Activated naive CD4-positive, alpha-beta T cell treated with anti-CD3 and anti-CD28 coated beads, Interleukin-2, amount 50 U/mL, for 24 hours (primary cell): ENCODE measurements at regions not wholly inside any gene's neighbourhood (a gene's known extent, or its start where the extent isn't known, plus 50 kb on each side); places are given as distances from the start of the nearest gene placed in this dataset.
"Not testable (repeated sequence)": the region's sequence is repeated elsewhere in the genome, so short reads cannot be mapped to it uniquely, and the experiment has no call there.

Experiments
- H3K27ac Mint-ChIP-seq: one replicate; pipeline ENCODE4 v1.8.0; 2021; ENCODE audit warnings: mild to moderate bottlenecking, mixed read lengths
- H3K27me3 Mint-ChIP-seq: one replicate; pipeline ENCODE4 v1.8.0; 2021; ENCODE audit warnings: mixed read lengths
- H3K36me3 Mint-ChIP-seq: one replicate; pipeline ENCODE4 v1.8.0; 2021; ENCODE audit warnings: mixed read lengths
- H3K4me1 Mint-ChIP-seq: one replicate; pipeline ENCODE4 v1.8.0; 2021; ENCODE audit warnings: mixed read lengths
- H3K4me3 Mint-ChIP-seq: one replicate; pipeline ENCODE4 v1.8.0; 2021; ENCODE audit warnings: mild to moderate bottlenecking, mixed read lengths
- H3K9me3 Mint-ChIP-seq: one replicate; pipeline ENCODE4 v1.8.0; 2021; ENCODE audit warnings: mixed read lengths

DNA sequence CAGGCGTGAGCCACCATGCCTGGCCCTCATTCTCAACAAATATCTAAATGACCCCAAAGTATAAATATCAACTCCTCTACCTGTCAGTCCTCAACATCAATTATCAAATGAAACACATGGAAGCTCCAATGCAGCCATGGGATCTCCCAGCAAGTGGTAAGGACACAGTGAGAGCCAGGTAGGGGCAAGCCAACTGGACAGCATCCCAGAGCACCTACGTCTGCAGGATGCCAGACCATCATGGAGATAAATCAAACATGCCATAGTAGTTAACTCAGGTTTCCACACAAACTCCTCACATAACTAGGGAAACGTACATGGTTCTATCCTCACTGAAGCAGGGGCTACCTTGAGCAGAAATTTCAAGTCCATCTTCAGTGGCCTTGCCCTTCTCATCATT lies 159.9 kb upstream of the MED14 start:
- Mint-ChIP-seq H3K4me1 (no peaks in the 10 kb centered on the region), H3K4me3 (no peak overlapping the region), H3K27me3 (no peaks in the 10 kb centered on the region), H3K9me3 (no peaks in the 10 kb centered on the region), H3K36me3 (no peaks in the 10 kb centered on the region), H3K27ac (no peak overlapping the region)

DNA sequence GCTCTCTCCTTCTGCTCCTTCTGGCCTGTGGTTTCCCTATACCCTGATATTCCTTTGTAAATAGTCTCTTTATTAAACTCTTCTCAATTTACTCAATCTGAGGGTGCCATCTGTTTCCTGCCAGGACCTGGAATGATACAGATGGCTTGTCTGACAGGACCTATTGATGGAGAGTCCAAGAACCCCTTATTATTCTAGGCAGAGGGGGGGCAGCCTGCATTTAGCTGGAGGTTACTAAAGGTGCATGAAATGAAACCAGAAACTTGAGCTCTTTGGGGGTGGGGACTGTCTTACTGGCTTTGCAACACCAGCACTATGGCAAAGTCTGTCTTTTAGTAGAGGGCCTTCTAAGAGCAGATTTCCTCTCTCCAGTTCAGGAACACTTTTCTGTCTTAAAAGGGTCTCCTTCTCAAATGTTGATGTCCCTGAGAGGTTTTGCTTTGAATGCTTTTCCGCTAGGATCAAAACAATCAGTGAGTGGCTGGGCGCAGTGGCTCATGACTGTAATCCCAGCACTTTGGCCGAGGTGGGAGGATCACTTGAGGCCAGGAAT lies 162.5 kb upstream of the MED14 start:
- Mint-ChIP-seq H3K27ac (no peak overlapping the region), H3K27me3 (no peaks in the 10 kb centered on the region), H3K9me3 (no peaks in the 10 kb centered on the region), H3K36me3 (no peaks in the 10 kb centered on the region), H3K4me1 (no peaks in the 10 kb centered on the region), H3K4me3 (no peak overlapping the region)

DNA sequence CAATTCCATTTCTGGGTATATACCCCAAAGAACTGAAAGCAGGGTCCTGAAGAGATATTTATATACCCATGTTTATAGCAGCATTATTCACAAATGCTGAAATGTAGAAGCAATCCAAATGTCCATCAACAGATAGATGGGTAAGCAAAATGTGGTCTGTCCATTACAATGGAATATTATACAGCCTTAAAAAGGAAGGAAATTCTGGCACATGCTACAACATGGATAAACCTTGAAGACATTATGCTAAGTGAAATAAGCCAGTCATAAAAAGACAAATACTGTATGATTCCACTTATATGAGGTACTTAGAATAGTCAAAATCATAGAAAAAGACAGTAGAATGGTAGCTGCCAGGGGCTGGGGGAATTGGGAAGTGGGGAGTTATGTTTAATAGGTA lies 169.4 kb upstream of the MED14 start:
- H3K4me3 Mint-ChIP-seq, H3K27me3 Mint-ChIP-seq, H3K27ac Mint-ChIP-seq, H3K36me3 Mint-ChIP-seq, H3K9me3 Mint-ChIP-seq, H3K4me1 Mint-ChIP-seq: not testable (repeated sequence)

DNA sequence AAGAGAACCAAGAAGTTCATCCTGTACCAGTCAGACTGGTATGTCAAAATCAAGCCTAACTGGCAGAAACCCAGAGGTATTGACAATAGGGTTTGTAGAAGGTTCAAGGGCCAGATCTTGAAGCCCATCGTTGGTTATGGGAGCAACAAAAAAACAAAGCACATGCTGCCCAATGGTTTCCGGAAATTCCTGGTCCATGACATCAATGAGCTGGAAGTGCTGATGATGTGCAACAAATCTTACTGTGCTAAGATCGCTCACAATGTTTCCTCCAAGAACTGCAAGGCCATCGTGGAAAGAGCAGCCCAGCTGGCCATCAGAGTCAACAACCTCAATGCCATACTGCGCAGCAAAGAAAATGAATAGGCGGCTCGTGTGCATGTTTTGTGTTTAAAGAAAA lies 172.7 kb upstream of the MED14 start:
- H3K36me3 Mint-ChIP-seq = no peaks in the 10 kb centered on the region
- H3K4me1 Mint-ChIP-seq = no peaks in the 10 kb centered on the region
- no peaks in the 10 kb centered on the region for H3K27me3 Mint-ChIP-seq
- H3K9me3 Mint-ChIP-seq = no peaks in the 10 kb centered on the region
- H3K4me3 Mint-ChIP-seq = no peak overlapping the region
- no peak overlapping the region for H3K27ac Mint-ChIP-seq

DNA sequence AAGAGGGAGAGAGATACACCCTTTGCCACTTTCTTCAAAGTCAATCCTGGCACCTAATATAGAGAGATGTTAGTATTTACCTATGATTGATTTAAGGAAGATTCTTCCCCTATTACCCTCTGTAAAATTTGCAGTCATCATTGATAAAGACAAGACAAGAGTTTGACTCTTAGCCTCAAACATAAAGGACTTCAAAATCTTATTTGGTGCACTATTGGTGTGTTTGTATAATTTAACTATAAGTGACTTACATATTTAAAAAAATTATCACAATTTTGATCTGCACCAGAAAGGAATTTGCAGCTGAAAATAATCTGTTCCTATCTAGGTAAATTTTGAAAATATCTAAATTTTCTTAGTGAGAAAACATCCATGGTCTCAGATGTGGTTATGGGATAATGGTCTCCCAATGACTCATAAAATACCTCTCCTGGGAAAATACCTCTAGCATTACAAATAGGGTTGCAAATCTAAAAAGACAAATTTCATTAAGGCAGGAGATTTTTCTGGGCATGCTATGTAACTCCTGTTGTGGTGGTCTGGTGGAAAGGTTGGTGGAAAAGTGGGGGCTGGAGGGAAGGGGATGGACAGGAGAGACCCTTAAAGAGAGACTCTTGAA lies 173.6 kb upstream of the MED14 start:
- H3K4me1 Mint-ChIP-seq = no peaks in the 10 kb centered on the region
- H3K36me3 Mint-ChIP-seq = no peaks in the 10 kb centered on the region
- H3K27me3 Mint-ChIP-seq = no peaks in the 10 kb centered on the region
- no peaks in the 10 kb centered on the region for H3K9me3 Mint-ChIP-seq
- no peak overlapping the region for H3K27ac Mint-ChIP-seq
- H3K4me3 Mint-ChIP-seq = no peak overlapping the region

DNA sequence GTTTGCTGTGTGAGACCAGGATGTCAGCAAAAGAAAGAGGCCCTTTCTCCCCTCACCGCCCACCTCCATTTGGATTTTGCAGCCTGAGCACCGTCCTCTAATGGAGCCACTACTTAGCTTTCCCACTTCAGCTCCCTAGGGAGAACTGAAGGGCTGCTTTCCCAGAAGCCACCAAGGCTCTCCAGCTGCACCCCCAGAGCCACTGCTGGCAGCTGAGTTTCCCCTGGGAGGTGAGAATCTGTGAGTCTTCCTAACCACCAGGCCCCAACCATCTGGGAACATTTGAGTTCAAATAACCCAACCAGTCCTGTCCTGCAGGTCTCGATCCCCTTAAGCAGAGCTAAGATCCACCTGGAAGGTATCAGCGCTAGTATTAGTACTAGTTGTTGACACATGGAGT lies 173.1 kb upstream of the USP9X start:
- Mint-ChIP-seq H3K27ac (no peak overlapping the region), H3K36me3 (no peaks in the 10 kb centered on the region), H3K9me3 (no peaks in the 10 kb centered on the region), H3K4me1 (no peaks in the 10 kb centered on the region), H3K4me3 (no peak overlapping the region), H3K27me3 (no peaks in the 10 kb centered on the region)

DNA sequence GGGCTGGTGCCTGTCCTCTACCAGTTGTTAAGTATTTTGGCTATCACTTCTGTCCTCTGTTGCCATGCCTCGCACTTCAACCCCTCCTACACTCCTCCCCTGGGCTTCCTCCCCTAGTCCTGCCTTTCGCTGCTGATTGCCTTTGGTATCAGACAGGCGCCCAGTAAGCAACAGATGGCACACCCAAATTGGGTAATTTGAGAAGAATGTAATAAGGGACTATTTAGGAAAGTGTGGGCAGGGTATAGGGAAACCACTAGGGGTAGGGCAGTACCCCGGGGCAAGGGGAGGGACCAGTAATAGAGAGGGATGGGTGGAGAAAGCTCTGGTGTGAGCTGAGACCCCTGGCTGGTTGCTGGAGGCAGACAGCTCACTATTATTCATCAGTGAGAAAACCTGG lies 172.7 kb upstream of the USP9X start:
- Mint-ChIP-seq H3K27ac (peak overlapping the region; percentile 38), H3K27me3 (no peaks in the 10 kb centered on the region), H3K9me3 (no peaks in the 10 kb centered on the region), H3K4me3 (no peak overlapping the region), H3K4me1 (no peaks in the 10 kb centered on the region), H3K36me3 (no peaks in the 10 kb centered on the region)

DNA sequence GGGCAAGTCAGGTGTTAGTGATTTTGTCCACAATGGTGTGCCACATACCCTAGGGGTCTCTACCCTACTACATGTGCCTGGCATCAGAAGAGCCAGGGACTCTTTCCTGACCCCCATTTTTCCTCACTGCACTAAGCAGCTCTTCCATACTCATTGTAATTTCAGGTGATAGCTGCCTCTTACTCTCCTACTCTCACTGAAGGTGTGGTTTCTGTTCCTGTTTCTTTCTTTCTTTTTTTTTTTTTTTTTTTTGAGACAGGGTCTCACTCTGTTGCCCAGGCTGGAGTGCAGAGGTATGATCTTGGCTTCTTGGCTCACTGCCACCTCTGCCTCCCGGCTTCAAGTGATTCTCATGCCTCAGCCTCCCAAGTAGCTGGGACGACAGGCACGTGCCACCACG lies 164.9 kb upstream of the USP9X start:
- H3K9me3 Mint-ChIP-seq = no peaks in the 10 kb centered on the region
- no peaks in the 10 kb centered on the region for H3K4me1 Mint-ChIP-seq
- no peaks in the 10 kb centered on the region for H3K27me3 Mint-ChIP-seq
- no peaks in the 10 kb centered on the region for H3K36me3 Mint-ChIP-seq
- H3K4me3 Mint-ChIP-seq = no peak overlapping the region
- H3K27ac Mint-ChIP-seq = no peak overlapping the region

DNA sequence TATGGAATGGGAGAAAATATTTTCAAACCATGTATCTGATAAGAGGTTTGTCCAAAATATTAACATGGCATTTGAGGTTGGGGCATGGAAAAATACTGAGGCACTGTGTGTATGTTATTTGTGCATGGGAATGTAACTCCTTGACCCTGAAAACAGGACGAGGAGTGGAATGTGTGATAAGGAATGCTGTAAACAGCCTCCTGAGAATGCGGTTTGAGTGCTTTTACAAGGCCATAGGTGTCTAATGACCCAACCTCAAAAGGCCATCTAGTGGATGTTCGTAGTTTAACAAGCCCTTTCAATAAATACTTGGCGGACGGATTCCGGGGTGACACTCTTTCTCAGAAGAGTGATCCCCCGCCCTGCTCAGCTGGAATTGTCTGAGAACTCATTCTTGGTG lies 162.9 kb upstream of the USP9X start:
- Mint-ChIP-seq H3K36me3 (no peaks in the 10 kb centered on the region), H3K4me3 (no peak overlapping the region), H3K27me3 (no peaks in the 10 kb centered on the region), H3K9me3 (no peaks in the 10 kb centered on the region), H3K27ac (no peak overlapping the region), H3K4me1 (no peaks in the 10 kb centered on the region)

DNA sequence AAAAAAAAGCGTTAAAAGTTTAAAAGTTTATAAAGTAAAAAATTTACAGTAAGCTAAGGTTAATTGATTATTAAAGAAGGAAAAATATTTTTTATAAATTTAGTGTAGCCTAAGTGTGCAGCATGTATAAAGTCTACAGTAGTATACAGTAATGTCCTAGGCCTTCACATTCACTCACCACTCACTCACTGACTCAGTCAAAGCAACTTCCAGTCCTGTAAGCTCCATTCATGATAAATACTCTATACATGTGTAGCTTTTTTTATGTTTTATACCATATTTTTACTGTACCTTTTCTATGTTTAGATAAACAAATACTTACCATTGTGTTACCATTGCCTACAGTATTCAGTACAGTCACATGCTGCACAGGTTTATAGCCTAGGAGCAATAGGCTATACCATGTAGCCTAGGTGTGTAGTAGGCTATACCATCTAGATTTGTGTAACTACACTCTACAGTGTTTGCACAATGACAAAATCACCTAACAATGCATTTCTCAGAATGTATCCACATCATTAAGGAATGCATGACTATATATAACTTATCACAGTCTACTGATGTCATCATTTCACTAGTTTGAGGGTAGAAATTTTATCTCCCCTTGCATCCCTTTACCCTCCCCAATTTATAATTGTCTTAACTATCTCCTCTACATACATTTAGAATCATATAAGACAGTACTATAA lies 158.4 kb upstream of the USP9X start:
- H3K27me3 Mint-ChIP-seq, H3K36me3 Mint-ChIP-seq, H3K9me3 Mint-ChIP-seq, H3K27ac Mint-ChIP-seq, H3K4me3 Mint-ChIP-seq, H3K4me1 Mint-ChIP-seq: not testable (repeated sequence)

DNA sequence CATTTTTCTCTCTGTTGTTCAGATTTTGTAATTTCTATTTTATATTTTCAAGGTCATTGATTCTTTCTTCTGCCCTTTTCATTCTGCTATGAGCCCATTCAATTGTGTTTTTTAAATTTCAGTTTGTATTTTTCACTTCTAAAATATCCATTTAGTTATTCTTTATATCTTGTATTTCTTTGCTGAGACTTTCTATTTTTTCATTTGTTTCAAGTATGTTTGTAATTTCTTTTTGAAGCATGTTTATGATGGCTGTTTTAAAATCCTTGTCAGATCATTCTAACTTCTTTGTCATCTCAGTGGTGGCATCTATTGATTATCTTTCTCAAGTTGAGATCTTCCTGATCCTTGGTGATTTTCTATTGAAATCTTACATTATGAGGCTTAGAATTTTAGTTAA lies 157.2 kb upstream of the USP9X start:
- peaks cover 11% of the 10 kb centered on the region for H3K4me1 Mint-ChIP-seq
- no peak overlapping the region for H3K4me3 Mint-ChIP-seq
- H3K27ac Mint-ChIP-seq = no peak overlapping the region

DNA sequence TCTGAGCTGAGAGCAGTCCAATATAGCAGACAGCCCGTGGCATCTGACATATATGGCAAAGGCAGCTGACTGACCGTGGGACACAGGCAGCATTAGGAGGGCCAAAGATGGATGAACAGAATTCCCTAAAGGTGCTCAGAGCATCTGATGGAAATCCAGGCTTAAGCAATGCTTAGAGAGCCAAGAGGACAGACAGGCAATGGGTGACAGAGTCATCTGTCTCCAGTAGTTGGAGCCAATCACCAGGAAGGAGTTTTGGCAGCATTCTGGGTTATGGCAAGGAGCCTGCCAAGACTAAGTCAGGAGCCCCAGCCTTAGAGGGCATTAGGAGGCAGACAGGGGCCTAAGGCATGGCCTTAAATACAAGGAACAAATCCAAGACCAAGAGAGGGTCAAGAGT lies 153.3 kb upstream of the USP9X start:
- peaks cover 5% of the 10 kb centered on the region for H3K36me3 Mint-ChIP-seq

More for the DNA sequence above, 157.2 kb upstream of the USP9X start:
- no peaks in the 10 kb centered on the region for H3K9me3 Mint-ChIP-seq
- peaks cover 5% of the 10 kb centered on the region for H3K36me3 Mint-ChIP-seq
- H3K27me3 Mint-ChIP-seq = no peaks in the 10 kb centered on the region

DNA sequence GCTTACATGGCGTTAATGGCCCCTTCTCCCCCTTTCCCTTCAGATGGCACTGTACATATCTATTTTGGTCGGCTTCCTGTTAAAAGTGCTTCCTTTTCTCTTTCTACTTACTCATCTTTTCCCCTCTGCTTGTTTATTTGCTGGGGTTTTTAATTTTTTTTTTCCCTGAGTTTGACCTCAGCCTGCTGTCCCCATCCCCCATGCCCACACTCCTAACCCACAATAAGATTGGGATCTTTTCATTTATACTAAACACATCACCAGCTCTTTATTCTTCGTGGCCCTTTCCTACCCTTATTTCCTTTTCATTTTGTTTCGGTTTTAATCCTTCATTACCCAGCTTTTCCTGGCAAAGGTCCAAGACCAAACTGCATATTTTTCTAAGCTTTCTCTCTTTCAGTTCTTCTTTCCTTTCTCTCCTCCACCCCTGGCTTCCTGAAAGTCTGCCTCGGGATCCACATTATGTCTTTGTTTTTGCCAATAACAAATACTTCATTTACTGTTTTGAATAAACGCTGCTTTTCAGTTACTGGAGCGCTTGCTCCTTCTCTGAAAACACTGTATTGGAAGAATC lies 152.0 kb upstream of the USP9X start:
- peak overlapping the region; percentile 98 for H3K27ac Mint-ChIP-seq
- H3K27me3 Mint-ChIP-seq = no peaks in the 10 kb centered on the region
- H3K4me3 Mint-ChIP-seq = peak overlapping the region; percentile 88
- H3K36me3 Mint-ChIP-seq = no peaks in the 10 kb centered on the region
- H3K9me3 Mint-ChIP-seq = no peaks in the 10 kb centered on the region
- peaks cover 21% of the 10 kb centered on the region for H3K4me1 Mint-ChIP-seq

More for the DNA sequence above, 153.3 kb upstream of the USP9X start:
- no peaks in the 10 kb centered on the region for H3K27me3 Mint-ChIP-seq
- peak overlapping the region; percentile 91 for H3K27ac Mint-ChIP-seq
- H3K9me3 Mint-ChIP-seq = no peaks in the 10 kb centered on the region
- peaks cover 21% of the 10 kb centered on the region for H3K4me1 Mint-ChIP-seq
- H3K4me3 Mint-ChIP-seq = peak overlapping the region; percentile 58

DNA sequence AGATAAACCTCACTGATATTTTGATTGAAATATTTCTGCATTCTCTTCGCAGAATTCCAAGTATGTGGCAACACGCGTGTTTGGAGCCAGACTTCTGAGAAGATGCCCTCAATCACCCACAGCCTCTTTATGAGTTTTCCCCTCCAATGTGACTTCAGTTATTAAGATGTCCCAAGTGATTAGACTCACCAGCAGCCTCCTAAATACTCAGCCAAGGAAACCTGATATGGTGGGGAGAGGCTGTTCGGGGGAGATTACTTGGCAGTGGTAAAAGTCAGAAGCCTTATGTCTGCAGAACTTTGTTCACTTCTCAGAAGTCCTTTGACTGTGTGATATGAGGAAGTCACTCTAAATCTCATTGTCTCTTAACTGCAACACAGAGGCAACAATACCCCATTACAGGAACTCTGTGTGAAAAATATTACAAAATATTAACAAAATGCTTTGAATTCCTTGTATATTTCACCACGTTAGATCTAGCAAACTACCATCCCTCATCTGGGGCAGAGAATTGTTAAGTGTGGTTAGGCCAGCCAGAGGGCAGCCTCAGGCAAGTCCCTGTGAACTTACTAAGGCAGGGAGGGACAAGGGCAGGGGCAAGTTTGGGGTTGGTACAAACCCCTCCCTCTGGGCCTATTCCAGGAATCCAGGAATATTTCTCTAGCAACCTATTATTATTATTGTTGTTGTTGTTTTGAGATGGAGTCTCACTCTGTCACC lies 151.4 kb upstream of the USP9X start:
- Mint-ChIP-seq H3K4me3 (peak overlapping the region; percentile 88), H3K27ac (peak overlapping the region; percentile 98), H3K27me3 (no peaks in the 10 kb centered on the region), H3K4me1 (peaks cover 21% of the 10 kb centered on the region), H3K9me3 (no peaks in the 10 kb centered on the region), H3K36me3 (no peaks in the 10 kb centered on the region)

DNA sequence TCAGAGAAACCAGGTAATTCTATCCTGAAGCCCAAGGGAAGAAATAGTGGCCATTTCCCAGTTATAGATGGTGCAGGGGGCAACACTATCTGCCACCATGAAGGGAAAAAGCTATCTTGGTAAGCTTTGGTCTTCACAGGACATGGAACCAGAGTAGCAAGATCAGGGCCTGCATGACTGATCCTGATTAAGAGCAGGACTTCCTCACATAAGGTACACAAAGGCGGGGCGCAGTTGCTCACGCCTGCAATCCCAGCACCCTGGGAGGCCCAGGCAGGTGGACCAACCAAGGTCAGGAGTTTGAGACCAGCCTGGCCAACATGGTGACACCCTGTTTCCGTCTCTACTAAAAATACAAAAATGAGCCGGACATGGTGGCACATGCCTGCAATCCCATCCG lies 148.4 kb upstream of the USP9X start:
- no peaks in the 10 kb centered on the region for H3K9me3 Mint-ChIP-seq
- no peak overlapping the region for H3K27ac Mint-ChIP-seq
- peaks cover 19% of the 10 kb centered on the region for H3K4me1 Mint-ChIP-seq
- H3K27me3 Mint-ChIP-seq = no peaks in the 10 kb centered on the region
- H3K36me3 Mint-ChIP-seq = no peaks in the 10 kb centered on the region
- no peak overlapping the region for H3K4me3 Mint-ChIP-seq

DNA sequence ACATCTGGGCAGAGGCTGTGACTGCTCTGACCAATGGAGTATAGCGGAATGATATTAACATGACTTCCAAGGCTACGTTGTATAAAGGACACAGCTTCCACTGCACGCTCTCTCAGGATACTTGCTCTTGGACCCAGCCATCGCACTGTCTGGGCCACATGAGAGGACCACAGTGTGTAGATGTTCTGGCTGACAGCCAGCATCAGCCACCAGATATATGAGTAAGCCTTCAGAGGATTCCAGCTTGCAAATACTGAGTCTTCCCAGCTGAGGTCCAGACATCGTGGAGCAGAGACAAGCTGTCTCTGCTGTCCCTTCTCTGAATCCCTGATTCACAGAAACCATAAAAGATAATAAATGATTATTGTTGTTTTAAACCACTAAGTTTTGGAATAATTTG lies 146.8 kb upstream of the USP9X start:
- Mint-ChIP-seq H3K27ac (no peak overlapping the region), H3K9me3 (no peaks in the 10 kb centered on the region), H3K36me3 (no peaks in the 10 kb centered on the region), H3K4me3 (no peak overlapping the region), H3K27me3 (no peaks in the 10 kb centered on the region), H3K4me1 (peaks cover 6% of the 10 kb centered on the region)
